Midbrain (tissue), 1 donor: ENCODE measurements at regions not wholly inside any gene's neighbourhood (a gene's known extent, or its start where the extent isn't known, plus 50 kb on each side); places are given as distances from the start of the nearest gene placed in this dataset.

Experiments used
- DNase-seq: peaks from one replicate; lab custom pipeline; 2025; lab: John Stamatoyannopoulos, UW

DNA sequence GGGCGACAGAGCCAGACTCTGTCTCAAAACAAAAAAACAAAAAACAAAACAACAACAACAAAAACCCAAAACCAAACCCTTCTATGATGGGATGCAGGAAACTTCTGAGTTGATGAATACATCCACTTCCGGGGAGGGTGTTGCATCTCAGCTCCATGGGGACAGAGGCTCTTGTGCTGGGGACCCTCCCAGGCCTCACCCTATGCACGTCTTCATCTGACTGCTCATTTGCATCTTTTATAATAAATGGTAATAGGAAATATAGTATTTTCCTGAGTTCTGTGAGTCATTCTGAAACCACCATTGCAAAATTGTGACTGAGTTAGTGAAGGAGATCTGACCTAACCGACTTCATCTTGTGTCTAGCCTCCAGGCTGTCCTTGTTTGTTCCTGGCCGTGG is 109.5 kb upstream of the SLC28A3 start:
- DNase-seq = no peak

DNA sequence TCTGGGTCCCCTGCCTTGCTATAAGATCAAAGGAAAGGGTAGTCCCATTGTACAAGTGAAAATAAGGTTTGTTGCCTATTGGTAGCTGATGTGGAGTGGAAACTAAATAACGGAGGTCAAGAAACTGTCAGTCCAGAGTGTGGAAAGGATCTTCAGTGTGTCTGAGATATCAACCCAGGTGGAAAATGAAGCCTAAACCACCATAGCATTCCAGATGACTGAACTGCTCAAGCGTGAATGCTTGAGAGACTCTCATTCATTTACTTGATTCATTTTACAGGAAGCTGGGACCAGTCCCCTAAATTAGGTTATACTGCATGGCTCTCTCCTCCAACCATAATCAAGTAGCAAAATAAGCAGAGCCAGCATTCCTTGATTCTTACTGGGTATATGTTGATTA is 116.0 kb upstream of the SLC28A3 start:
- no peak for DNase-seq

DNA sequence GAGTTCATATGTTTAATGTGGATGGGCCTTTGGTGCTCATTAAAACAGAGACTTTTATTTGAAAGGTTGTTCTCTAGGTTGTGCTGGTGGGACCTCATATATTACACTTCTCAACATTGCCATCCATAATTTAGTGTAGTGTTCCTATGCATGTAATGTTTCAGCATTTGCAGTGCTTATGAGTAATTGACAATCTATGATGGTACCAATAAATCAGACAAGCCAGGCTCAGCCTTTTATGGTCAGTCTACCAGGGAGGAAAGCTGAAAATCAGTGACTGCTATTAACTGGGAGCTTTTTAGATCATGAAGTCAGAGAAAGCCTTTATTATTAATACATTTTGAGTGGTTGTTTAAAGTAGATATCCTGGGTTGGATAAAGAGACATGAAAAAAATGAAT is 120.1 kb upstream of the SLC28A3 start:
- no peak for DNase-seq

GRCh38 chr9:84463272-84463671 is 122.7 kb upstream of the SLC28A3 start:
- no peak for DNase-seq

DNA sequence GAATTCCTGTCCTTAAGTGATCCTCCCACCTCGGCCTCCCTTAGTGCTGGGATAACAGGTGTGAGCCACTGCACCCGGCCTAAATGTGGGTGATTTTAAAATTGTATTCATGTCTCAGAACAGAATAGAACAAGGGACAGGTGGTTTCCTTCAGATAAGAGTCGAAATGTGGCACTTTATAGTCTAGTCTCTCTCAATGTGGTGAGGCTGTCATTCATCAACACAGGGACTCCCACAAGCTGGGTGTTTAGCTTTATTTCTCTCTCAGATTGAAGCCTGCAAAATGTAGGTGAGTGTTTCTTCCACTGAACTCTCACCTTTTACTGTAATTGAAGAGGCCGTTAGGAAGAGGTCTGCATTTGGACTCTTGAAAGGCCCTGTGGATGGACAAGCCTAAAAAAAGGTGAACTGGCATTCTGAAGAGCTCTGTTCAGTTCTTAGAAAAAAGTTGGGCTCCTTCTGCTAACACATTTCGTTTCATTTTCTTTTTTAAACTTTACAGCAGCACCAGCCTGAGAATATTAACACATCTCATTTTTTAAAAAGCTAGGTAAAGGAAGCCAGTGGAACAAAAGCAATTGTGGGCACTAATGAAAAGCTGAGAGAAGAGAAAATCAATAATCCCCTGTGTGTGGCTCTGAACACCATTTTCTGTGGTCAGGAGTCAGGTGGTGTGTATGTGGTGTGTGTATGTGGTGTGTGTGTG is 126.2 kb upstream of the SLC28A3 start:
- no peak for DNase-seq

GRCh38 chr9:84471816-84472215 is 131.3 kb upstream of the SLC28A3 start:
- no peak for DNase-seq

GRCh38 chr9:84478996-84479395 is 138.4 kb upstream of the SLC28A3 start:
- no peak for DNase-seq

GRCh38 chr9:84480071-84480470 is 139.5 kb upstream of the SLC28A3 start:
- DNase-seq = no peak

- DNase-seq = no peak
These were observed 140.7 kb upstream of the SLC28A3 start for GRCh38 chr9:84481231-84481630.

GRCh38 chr9:84481636-84482218 is 141.2 kb upstream of the SLC28A3 start:
- no peak for DNase-seq

- no peak for DNase-seq
These were observed 142.0 kb upstream of the SLC28A3 start for GRCh38 chr9:84482607-84483006.

GRCh38 chr9:84484172-84484571 is 143.6 kb upstream of the SLC28A3 start:
- no peak for DNase-seq

- DNase-seq = no peak
These were observed 145.0 kb upstream of the SLC28A3 start for GRCh38 chr9:84485539-84485938.

GRCh38 chr9:84486663-84487062 is 146.1 kb upstream of the SLC28A3 start:
- no peak for DNase-seq

DNA sequence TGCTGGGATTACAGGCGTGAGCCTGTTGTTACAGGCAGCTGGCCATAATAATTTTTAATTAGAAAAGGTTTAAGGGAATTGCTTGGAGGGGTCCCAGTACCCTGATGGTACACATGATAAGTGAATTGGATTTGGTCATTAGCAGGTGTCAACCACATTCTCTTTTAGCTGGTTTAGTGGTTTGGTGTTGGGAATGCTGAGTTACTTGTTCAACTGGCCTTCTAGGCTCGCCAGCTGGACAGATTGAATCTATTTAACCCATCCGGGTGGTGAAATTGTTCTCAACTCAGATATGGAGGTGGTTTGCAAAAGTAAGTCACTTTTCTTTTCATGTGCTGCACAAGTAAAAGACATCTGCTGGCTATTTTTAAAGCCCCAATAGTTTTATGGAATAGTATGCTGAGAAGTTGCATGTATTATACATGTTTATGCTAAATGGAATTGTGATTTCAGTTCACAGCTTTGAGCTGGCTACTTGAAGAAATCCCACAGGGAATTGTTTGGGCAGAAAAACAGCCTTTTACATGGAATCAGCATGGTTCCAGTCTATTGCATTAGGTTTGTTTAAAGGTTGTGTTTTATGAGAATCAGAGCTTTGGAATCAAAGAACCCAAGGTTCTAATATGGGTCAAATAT is 149.8 kb upstream of the SLC28A3 start:
- DNase-seq = no peak

- DNase-seq = no peak
These were observed 150.3 kb upstream of the SLC28A3 start for GRCh38 chr9:84490842-84491325.

DNA sequence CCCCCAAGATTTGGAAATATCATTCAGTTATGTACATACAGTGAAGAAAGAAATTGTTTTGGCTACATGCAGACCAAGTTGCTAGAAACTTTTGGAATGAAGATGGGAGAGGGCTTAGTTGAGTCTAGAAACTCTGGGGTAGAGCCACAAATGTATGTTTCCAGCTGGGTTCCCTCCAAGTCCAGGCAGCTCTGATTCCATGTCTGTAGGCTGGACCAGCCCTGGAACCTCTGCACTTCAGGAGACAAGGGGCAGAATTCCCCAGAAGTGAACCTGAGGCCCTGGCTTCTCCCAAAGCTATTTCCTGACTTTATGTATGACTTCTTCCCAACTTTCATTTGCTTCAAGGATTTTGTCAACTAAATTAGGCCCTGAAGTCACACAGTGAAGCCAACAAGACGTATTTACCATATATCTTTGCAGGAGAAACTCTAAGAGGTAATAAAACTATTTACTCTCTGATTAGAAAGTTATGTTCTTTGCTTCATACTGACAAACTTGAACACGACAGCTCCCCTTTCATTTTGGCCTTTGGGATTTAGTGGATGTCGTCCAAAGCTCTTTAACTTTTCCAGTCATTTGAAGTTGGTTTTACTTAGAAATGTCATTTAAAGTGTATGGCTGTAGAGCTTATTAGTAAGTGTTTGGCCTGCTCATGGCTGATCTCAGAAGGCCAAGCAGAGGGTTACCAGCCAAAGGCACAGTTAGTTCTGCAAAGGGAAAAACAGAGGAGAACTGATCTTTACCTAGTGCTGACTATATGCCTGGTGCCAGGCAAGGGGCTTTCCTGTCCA is 152.0 kb upstream of the SLC28A3 start:
- no peak for DNase-seq

GRCh38 chr9:84493284-84493947 is 152.9 kb upstream of the SLC28A3 start:
- no peak for DNase-seq

- DNase-seq = no peak
These were observed 159.5 kb upstream of the SLC28A3 start for GRCh38 chr9:84499969-84500582.

GRCh38 chr9:84500826-84501225 is 160.3 kb upstream of the SLC28A3 start:
- DNase-seq = no peak

DNA sequence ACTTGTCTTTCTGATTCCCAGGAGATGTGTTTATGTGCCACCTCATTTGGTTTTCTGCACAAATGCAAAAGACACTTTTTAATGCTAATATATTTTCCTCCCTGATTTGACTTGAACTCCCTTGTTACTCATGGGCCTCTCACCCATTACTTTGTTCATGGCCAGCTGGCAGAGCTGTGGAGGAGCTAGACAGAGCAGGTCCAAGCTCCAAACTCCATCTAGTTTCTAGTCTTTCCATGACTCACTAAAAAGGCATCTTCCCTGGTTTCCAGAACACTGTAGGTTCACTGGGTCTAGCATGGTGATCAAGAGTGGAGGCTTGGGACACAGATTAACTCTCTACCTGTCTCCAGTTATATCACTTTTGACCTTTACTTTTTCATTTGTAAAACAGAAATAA is 161.0 kb upstream of the SLC28A3 start:
- no peak for DNase-seq

- no peak for DNase-seq
These were observed 161.5 kb upstream of the SLC28A3 start for GRCh38 chr9:84502066-84502465.
